GM19238 (cell line): ENCODE measurements at regions not wholly inside any gene's neighbourhood (a gene's known extent, or its start where the extent isn't known, plus 50 kb on each side); places are given as distances from the start of the nearest gene placed in this dataset.

ENCODE experiments used
- DNase-seq: peaks from one replicate; pipeline ENCODE4 v3.0.0; 2011; ENCODE audit warnings: low spot score; ENCODE audit not compliant: insufficient read length

DNA sequence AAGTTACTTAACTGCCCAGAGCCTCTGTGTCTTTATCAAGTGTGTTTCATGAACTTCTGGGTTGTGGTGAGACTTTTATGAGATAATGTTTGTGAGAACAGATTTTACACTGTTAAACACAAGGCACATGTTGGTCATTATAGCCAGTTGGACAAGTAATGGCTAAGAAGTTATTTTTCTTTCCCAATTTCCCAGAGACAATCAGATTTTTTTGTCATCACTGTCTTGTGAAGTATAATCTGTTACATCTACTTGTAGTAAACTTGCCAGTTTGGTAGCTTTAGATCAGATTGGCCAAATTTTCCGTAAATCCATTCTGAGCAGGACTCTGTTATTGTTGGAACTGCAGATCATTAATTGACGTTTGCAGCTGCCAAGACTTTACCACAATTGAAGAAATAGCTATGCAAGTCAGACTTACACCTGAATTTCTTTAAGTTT lies 838.8 kb downstream of the SLC4A3 start:
- DNase-seq, result no peak

DNA sequence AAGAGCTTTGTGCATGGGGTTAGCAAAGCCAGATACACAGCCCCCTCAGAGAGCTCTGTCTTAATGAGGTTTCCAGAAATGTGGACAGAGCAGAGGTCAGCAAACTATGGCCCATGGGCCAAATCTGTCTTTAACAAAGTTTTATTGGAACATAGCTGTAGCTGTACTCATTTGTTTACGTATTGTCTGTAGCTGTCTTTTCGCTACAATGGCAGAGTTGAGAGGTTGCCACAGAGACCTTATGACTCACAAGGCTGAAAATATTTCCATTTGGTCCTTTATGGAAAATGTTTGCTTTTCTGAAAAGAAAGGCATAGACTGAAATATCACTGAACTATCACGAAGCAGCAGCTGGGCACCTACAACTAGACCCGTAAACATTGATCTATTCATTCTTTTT lies 841.8 kb downstream of the SLC4A3 start:
- no peak for DNase-seq

DNA sequence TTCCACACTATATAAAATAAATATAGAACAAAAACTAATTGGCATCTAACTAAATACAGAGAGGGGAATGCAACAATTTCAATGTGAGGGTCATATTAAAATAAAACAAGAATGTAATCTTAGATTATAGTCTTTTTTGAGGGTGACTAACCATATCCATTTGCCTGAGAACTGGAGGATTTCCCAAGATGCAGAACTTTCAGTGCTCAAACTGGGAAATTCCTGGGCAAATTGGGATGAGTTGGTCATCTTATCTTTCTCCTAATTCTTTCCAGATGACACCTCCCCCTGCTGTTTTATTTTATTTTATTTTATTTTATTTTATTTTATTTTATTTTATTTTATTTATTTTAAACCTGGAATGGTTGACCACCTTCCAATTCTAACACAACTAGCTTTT lies 846.2 kb downstream of the SLC4A3 start:
- DNase-seq, result no peak

DNA sequence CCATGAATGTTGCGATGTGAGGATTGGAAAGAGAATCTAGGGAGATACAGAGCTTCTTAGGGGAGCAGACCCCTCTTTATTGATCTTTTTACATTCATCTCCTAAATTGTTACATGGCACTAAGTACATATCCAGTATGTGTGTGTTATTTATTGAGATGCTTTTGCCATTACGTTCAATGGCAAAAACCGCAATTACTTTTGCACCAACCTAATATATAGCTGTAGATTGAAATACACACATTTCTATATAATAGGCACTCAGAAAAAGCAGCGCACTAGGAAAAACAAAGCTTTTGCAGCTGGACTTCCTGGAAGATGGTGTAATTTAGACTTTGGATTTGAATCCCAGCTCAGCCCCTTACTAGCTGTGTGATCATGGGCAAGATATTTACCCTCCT lies 849.4 kb downstream of the SLC4A3 start:
- DNase-seq, result no peak

DNA sequence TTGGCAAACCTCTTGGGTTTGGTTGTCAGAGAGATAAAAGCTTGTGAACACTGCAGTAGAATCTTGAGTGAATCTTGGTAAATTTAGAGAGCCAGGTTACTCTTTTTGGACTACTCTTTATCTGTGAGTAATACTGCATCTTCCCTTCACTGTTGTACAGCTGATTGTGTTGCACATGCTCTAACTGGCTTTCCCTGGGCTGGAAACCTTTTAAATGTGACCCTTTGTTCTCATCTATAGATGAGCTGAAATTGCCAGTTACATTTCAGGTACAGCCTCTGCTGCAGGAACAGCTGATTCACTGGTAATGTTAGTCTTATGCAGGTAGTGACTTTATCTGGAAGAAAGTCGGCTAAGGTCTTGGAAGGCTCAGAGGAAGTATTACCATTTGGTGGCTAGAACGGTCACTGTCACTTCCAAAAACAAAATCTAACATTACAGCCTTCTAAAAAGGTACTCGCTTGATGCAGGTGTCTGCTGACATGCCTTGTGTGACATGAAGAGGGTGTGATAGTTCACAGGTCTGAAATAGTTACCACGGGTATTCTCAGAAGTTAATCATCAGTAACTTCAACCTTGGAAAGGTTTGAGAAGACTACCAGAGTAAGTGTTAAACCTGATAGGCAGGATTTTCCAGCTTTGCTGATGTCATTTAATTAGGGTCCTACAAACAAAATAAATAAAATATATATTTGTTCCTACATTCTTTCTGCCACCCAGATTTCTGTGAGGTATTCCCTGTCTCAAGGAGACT lies 851.1 kb downstream of the SLC4A3 start:
- DNase-seq, result no peak

DNA sequence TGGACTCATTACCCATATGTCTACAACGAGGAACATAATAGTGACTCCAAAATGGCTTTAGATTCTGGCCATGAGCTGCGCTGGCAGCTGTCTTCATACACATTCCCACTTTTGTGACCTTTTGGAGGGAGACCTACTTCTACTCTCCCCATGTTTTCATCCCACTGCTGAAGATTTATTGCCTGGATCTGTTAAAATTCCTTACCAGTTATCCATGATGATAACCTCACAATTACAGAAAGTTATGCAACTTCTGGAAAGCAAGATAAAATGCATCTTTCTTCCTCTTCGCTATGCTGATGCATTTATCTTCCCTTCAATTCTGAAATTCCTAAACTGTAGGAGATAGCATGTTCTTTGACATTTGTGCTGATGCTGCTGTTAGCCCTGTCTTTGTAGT lies 855.3 kb downstream of the SLC4A3 start:
- DNase-seq, result no peak

DNA sequence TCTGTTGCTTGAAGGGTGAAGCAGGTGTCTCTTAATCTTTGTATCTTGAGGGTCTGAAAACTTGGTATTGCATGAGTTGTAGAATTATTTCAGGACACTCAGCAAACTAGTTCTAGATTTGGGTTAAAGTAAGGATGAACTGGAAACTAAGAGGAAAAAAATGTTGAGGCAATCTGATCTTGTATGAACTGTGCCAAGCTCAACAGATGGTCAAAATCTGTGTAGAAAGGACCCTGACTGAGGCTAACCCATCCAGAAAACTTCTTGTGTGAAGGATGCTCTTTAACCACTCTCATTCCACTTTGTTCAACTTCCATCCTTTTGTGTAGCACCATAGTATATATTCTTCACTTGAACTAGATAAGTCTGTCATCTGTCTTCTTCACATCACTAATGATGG lies 861.7 kb downstream of the SLC4A3 start:
- no peak for DNase-seq

DNA sequence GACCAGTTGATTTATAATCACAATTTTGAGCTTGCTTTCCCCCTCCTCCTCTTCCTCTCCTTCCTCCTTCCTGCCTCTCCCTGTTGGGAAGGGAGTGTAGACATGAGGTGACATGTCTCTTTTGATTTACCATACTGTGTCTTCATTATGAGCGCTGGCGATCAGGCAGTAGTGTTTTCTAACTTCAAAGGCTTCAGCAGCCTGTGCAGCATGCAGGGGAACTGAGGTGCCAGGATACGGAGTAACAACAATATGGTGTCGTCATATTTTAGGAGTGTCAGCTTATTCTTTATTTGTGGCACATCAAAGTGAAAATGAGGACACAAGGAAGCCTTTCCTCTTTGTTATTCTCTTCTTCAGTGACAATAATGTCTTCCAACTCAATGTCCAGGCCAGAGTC lies 864.2 kb downstream of the SLC4A3 start:
- no peak for DNase-seq

DNA sequence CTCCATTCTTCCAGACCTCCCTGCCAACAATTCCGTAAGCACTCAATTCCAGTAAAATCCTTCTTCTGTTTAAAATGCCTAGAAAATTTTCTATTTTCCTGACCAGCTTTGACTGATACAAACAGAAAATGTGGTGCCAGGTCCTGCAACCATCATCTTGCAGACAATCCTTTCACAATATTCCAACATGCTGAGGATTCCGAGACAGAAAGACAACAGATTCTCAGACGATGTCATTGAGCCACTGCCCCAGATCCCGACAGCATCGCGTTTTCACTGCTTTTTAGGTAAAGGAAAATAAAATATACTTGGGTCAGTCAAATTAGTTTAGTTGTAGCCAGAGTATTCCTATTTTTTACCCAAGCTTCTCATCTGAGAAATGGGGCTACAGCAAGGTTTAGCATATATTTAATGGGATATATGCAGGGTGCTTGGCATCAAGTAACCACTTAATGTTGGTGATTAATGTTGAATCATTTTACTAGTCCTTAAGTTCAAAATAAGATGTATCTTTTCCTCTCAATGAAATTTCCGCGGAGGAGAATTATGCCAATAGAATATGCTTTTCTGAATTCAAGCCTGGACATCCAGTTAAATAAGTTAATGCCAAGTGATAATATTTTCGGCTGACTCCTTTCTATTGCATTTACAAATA lies 866.6 kb downstream of the SLC4A3 start:
- no peak for DNase-seq

DNA sequence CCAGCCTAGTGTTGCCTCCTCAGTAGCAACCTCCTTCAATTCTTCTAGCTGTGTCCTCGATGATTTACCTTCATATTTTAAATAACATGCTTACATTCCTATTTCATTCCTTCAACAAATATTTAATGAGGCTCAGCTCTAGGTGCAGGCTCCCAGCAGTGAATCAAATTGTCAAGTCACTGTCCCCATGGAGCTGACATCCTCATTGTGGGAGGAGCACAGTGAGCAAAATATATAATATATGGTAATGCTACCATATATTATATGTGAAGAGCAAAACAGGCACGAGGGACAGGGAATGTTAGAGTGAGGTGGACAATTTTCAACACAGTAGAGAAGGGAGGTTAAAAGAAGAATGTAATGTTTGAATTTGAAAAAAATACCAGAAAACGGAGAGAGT lies 869.1 kb downstream of the SLC4A3 start:
- no peak for DNase-seq

DNA sequence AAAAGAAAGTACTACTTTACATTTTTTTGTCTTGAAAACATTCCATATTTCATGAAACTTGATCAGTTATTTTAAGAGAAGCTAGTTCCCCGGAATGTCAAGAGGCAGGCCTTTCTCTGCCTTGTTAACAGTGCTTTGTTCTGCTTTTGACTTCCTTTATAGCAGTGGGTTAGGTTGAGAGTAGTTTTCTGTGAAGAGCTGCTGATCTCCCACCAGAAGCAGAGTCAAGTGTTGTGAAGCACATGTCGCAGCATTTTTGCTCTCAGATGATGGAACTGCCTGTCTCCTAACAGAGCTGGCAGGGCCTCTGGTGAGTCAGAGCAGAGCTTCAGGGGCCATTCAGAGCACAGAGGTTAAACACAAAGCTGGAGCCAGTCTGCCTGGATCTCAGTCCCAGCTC lies 871.8 kb downstream of the SLC4A3 start:
- no peak for DNase-seq

DNA sequence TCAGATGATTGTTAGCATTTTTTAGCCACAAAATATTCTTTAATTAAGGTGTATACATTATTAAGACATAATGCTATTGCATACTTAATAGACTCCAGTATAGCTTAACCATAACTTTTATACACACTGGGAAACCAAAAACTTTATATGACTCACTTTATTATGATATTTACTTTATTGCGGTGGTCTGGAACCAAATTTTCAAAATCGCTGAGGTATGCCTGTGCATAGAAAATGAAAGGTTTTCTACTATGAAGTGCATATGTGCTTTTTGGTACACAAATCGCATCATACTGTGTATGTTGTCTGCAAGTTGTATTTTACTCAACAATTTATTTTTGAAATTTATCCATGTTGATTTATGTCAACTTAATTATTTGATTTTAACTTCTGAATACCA lies 875.1 kb downstream of the SLC4A3 start:
- DNase-seq, result no peak

DNA sequence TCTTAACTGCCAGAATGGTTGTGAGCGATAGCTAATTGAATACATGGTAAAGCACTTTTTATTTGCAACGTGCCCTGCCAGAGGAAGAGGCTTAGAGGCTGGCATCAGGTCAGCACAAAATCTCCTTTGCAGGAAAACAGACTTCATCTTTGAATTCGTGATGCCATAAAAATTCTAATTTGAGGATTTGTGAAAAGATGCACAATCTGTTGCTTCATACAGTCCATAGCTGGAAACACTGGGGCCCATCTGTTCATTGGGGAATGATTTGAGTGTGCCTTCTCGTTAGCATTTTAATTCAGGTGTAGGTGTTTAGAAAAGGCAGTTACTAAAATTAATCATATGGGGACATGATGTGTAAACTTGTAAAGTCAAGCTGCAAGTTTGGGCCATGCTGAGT lies 876.0 kb downstream of the SLC4A3 start:
- DNase-seq, result no peak

DNA sequence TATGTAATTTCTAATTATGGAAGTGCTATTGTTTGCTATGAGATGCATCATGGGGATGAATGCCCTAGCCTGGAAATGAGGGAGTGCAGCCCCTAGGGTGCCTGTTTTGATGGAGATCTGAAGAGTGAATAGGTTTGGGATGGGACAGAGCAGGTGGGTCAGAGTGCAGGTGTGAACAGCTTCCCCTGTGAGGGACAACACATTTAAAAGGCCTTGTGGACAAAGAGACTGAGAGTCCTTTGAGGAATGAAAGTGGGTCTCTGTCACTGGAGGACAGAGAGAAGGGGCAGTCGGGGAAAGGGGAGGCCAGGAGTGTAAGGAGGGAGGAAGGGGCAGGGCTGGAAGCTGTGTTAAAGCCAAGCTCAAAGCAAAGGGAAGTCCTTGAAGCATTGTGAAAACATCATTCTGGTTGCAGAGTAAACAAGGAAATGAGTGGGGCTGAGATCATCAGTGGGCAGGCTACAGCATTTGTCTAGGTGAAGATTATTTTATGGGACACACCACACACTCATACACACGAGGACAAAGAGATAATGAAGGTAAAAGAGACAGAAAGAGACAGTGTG lies 877.6 kb downstream of the SLC4A3 start:
- no peak for DNase-seq

DNA sequence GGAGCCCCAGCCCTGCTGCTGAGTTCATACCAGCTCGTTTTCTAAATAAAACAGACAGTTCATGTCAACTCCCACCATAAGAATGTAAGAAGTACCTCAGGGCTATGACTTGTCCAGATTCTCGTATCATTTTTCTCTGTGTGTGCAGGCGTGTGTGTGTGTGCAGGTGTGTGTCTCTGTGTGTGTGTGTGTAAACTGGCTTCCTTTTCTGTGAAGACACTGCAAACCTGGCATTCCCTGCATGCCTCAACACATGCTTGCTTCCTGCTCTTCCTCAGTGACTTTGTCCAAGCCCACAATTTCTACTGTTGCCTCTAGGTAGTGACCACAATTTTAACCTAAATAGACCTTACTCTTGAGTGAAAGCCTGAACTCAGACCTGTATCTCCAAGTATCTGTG lies 879.0 kb downstream of the SLC4A3 start:
- no peak for DNase-seq

DNA sequence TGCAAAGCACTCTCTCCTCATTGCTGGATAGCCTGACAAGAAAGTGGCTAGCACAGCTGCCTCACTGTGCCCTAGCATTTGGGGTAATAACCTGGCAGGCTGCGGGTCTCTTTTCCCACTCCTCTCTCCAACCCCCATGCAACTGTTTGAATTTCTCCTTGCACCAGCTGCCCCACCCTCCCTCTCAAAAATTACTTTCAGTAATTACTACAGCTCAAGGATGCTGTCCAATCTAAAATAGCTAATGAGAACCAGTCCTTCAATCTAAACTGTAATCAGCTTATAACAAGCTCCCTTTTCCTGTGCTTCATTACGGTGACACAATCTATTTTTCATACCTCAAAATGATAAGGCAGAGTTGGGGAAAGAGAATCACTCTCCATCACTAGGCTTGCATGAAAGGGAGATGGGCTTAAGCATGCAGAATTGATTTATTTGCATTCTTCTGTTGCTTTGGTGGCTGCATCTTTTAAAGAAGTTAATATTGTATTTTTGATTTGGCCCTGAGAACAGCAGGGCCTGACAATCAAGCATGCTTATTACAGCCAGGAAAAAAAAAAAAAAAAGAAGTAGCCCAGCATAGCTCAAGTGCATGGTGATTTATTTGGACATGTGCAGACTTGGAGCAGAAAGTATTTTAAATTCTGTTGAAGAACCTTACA lies 881.8 kb downstream of the SLC4A3 start:
- DNase-seq, result no peak

DNA sequence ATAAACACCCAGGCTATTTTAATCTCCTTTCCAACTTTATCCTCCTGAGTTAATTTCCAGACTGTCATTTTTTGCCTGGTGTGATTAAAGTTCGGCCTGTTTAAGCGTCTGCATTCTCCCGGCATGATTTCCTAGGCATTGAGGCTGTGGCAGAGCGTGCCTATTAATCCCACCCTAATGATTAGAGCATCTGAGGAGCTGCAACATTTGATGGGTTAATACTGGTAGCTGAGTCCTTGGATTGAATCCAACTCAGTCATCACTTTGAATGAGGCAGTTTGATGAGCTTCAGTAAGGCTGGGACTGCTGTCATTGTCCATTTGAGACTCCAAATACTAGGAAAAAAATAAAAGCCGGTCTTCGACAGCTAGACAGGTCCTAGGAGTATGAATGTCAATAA lies 882.5 kb downstream of the SLC4A3 start:
- DNase-seq, result no peak

DNA sequence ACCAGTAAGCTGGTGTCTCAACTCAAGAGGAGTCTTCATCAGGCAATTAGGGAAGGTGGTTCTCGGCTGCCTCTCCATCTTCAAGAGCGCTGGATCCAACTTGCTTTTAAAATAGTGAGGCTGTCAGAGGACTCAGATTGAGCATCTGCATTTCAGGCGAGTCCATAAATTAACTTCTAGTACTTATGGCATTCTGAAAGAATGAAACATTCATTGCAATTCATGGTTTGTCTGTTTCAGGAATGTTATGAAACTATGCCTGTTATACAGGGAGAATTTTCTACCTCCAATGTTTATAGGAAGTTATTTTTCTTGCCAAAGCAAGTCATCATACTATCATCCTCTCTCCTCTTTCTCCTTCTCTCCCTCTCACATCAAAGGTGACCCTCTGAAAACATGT lies 883.2 kb downstream of the SLC4A3 start:
- no peak for DNase-seq

DNA sequence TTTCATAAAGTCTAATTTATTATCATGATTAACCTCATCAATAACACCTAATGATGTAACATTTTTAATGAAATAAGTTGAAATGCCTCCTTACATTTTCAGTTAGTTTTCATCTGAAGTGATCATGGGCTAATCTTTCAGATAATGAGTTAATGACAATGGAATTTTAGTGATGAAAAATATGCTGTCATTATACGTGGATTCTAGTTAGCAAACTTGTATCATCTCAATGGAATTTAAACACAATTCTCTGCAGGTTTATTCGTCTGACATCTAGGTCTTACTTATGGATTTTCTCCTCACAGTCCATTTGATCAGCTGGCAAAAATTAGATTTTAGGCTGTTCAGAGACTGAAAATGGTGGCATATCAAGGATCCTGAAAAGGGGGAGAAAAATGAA lies 885.0 kb downstream of the SLC4A3 start:
- DNase-seq, result no peak

DNA sequence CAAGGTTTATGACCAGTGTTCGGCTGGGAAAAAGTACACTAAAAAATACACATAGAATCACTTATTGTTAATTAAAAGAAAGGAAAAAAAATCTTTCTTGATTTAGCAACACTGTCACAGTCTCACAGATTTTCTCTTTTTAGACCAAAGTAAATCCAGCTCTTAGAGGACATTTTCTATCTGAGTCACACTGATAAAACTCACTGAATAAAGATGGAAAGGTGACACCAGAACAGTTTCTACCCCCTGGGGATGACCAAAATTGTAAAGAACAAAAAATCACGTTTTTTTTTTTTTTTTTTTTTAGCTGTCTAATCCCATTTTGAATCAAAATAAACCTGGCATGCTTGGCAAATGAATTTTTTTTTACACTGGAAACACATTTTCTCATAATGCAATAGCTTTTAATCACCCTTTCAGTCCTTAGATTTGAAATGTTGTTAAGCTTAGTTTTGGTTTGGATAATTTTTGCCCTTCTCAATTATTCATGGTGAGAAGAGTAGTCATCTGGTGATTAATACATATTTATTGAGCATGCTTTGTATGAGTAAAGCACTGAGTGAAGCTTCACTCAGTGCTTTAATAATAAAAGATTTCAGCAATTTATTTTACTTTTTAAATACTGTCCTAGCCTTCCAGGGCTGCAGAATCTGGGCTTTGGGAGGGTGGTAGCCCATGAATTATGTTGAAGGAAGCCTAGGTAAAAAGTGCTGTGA lies 886.3 kb downstream of the SLC4A3 start:
- DNase-seq, result no peak

DNA sequence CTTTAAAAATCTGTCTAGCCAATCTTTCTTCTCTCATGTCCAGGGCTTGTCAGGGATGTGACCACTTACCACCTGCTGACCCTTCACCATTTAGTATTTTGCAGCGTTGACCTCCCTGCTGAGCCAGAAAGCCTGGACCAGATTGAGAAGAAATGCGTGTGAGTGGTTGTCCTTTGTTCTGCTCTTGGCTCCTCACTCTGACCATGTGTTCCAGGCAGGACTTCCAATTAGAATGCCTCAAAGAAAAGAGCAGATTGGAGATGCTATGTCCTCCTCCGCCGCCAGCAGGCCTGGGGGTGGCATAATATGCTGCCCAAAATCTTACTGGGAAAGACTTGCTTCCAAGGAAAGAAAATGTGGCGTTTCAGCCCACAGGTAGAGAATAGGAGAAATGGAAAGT lies 894.1 kb downstream of the SLC4A3 start:
- no peak for DNase-seq

DNA sequence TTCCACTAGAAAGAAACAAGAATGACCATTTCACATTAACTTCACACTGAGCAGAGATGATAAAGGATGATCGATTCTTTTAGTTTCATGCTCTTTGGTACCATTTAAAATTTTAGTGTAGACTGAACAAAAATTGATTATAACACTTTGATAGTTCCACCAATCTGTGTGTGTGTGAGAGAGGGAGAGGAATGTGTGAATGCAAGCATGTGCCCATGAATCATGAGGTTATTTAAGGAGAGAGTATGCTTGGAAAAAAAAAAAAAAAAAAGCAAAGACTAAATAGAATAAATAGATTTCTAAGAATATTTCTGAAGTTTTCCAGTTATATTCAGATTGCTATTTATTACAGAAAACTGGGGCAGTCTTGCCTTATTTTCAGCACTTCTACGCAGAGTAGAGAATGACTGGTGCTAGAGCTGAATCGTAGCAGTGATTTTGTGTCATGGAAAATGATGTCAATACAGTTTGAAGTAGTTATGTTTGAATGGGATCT lies 900.8 kb downstream of the SLC4A3 start:
- no peak for DNase-seq
